Osteoblast (primary cell): ENCODE measurements at regions not wholly inside any gene's neighbourhood (a gene's known extent, or its start where the extent isn't known, plus 50 kb on each side); places are given as distances from the start of the nearest gene placed in this dataset.

Experiments
- DNase-seq: peaks from one replicate; pipeline ENCODE4 v3.0.0; 2011; ENCODE audit warnings: low spot score, mixed read lengths; ENCODE audit not compliant: insufficient read length; ENCODE audit errors: missing footprints
- H2AFZ ChIP-seq: 2 replicates; pipeline ENCODE4 v1.6.0; 2011; ENCODE audit warnings: mild to moderate bottlenecking, low read length
- H3K27ac ChIP-seq: 2 replicates; pipeline ENCODE4 v1.5.1; 2011; ENCODE audit warnings: mild to moderate bottlenecking, low read depth, low read length, moderate library complexity
- H3K27me3 ChIP-seq: 2 replicates; pipeline ENCODE4 v1.6.0; 2012; ENCODE audit warnings: mild to moderate bottlenecking, control low read depth, inconsistent platforms, low read length, moderate library complexity; ENCODE audit not compliant: insufficient read depth
- H3K36me3 ChIP-seq: 2 replicates; pipeline ENCODE4 v1.5.1; 2011; ENCODE audit warnings: mild to moderate bottlenecking, low read length, control low read depth, moderate library complexity; ENCODE audit not compliant: insufficient read depth
- H3K4me1 ChIP-seq: 2 replicates; pipeline ENCODE4 v1.5.1; 2011; ENCODE audit warnings: mild to moderate bottlenecking, low read length, control low read depth, moderate library complexity; ENCODE audit not compliant: insufficient read depth
- H3K4me2 ChIP-seq: 2 replicates; pipeline ENCODE4 v1.6.0; 2011; ENCODE audit warnings: mild to moderate bottlenecking, low read length; ENCODE audit not compliant: insufficient read depth
- H3K4me3 ChIP-seq: fragments of 200-600 bp; sonication (generic); 3 replicates; pipeline ENCODE4 v1.5.1; 2012; ENCODE audit warnings: mild to moderate bottlenecking, low read length, inconsistent platforms; ENCODE audit not compliant: insufficient read depth
- H3K79me2 ChIP-seq: 2 replicates; pipeline ENCODE4 v1.6.0; 2012; ENCODE audit warnings: mild to moderate bottlenecking, low read length, control low read depth, inconsistent platforms; ENCODE audit not compliant: insufficient read depth
- H3K9me3 ChIP-seq: 2 replicates; pipeline ENCODE4 v1.5.1; 2011; ENCODE audit warnings: low read depth, low read length, control low read depth
- H4K20me1 ChIP-seq: 2 replicates; pipeline ENCODE4 v1.6.0; 2012; ENCODE audit warnings: mild to moderate bottlenecking, low read length, control low read depth; ENCODE audit not compliant: insufficient read depth
- CTCF ChIP-seq: IDR thresholded peaks from 2 replicates; pipeline ENCODE4 v1.5.1; 2011; ENCODE audit warnings: mild to moderate bottlenecking, low read depth, low read length, moderate library complexity; ENCODE audit errors: extremely low read depth

DNA sequence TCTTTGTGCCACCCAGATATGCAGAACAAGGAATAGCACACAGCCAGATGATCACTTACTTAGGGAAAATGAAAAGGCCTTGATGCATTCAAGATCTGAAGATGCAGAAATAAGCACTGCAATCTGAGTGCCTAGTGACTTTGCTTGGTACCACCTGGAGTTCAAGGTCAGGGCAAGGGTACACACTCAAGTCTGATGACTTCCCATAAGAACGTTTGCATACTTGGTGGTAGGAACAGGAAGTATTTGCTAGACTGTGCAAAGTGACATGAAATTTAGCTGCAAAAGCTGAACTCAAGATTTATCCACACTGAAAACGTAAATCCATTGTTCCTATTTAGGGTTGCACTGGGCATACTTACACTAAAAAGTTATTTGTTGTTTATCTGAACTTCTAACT is 177.1 kb downstream of the PIK3R1 start:
- no peak for TF ChIP-seq CTCF
- DNase-seq = no peak

DNA sequence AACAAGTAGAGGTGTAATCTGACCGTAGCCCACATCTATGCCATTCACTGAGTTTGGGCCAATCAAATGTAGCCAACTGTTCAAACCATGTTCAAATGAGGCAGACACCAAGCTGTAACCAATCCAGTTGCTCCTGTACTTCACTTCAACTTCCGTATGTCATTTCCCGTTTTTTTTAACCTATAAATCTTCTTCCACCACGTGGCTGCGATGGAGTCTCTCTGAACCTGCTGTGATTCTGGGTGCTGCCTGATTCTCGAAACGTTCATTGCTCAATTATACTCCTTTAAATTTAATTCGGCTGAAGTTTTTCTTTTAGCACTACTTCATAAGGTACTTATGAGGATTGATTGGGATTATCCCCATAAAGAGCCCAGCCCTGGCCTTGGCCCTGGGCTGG is 179.7 kb downstream of the PIK3R1 start:
- Histone ChIP-seq H3K4me1 (no peaks in the 10 kb centered on the region), H3K36me3 (no peaks in the 10 kb centered on the region), H3K4me3 (no peak overlapping the region), H3K27ac (no peak overlapping the region), H2AFZ (no peak overlapping the region), H3K79me2 (no peaks in the 10 kb centered on the region), H3K9me3 (peaks cover 2% of the 10 kb centered on the region), H3K4me2 (no peak overlapping the region), H4K20me1 (no peaks in the 10 kb centered on the region), H3K27me3 (no peaks in the 10 kb centered on the region)
- TF ChIP-seq CTCF = no peak
- no peak for DNase-seq

More for the DNA sequence above, 177.1 kb downstream of the PIK3R1 start:
- Histone ChIP-seq H3K27me3 (no peaks in the 10 kb centered on the region), H3K4me3 (no peak overlapping the region), H4K20me1 (no peaks in the 10 kb centered on the region), H3K27ac (no peak overlapping the region), H3K9me3 (peaks cover 2% of the 10 kb centered on the region), H3K79me2 (no peaks in the 10 kb centered on the region), H3K4me1 (no peaks in the 10 kb centered on the region), H3K36me3 (no peaks in the 10 kb centered on the region), H3K4me2 (no peak overlapping the region), H2AFZ (no peak overlapping the region)

GRCh38 chr5:68395926-68396511 is 180.5 kb downstream of the PIK3R1 start:
- Histone ChIP-seq H4K20me1 (no peaks in the 10 kb centered on the region), H3K27ac (no peak overlapping the region), H3K79me2 (no peaks in the 10 kb centered on the region), H3K36me3 (no peaks in the 10 kb centered on the region), H3K4me2 (no peak overlapping the region), H3K27me3 (no peaks in the 10 kb centered on the region), H2AFZ (no peak overlapping the region), H3K4me1 (no peaks in the 10 kb centered on the region), H3K9me3 (peaks cover 2% of the 10 kb centered on the region), H3K4me3 (no peak overlapping the region)
- no peak for TF ChIP-seq CTCF
- no peak for DNase-seq

DNA sequence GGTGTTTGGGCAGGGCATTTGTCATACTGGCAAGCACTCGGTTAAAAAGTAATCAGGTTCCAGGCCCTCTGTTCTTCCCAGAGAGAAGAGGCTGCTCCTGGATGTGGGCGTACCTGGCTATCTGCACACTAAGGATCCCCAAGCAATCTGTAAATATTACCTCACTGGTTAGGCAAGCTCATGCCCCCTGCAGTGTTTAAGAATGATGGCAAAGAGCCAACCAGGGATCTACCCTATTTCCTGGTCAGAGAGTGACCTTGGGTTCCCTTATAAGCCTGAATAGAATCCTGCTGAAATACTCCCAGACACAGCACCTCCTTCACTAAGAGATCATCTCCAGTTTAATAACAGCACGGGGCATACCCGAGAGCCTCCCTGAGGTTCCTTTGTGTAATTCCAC is 181.2 kb downstream of the PIK3R1 start:
- no peaks in the 10 kb centered on the region for H4K20me1 ChIP-seq
- H3K27ac ChIP-seq = no peak overlapping the region
- peaks cover 2% of the 10 kb centered on the region for H3K9me3 ChIP-seq
- H3K79me2 ChIP-seq = no peaks in the 10 kb centered on the region
- no peak overlapping the region for H3K4me2 ChIP-seq
- H3K27me3 ChIP-seq = no peaks in the 10 kb centered on the region
- H3K4me3 ChIP-seq = no peak overlapping the region
- DNase-seq = no peak
- no peaks in the 10 kb centered on the region for H3K4me1 ChIP-seq
- H2AFZ ChIP-seq = no peak overlapping the region
- TF ChIP-seq CTCF = no peak
- H3K36me3 ChIP-seq = no peaks in the 10 kb centered on the region
